GM21367 (cell line): ENCODE measurements at regions not wholly inside any gene's neighbourhood (a gene's known extent, or its start where the extent isn't known, plus 50 kb on each side); places are given as distances from the start of the nearest gene placed in this dataset.

ENCODE experiments used
- ATAC-seq: cut with Tn5 transposase; IDR thresholded peaks from one replicate; pipeline ENCODE4 v1.9.1; 2021; ENCODE audit not compliant: unreplicated experiment

DNA sequence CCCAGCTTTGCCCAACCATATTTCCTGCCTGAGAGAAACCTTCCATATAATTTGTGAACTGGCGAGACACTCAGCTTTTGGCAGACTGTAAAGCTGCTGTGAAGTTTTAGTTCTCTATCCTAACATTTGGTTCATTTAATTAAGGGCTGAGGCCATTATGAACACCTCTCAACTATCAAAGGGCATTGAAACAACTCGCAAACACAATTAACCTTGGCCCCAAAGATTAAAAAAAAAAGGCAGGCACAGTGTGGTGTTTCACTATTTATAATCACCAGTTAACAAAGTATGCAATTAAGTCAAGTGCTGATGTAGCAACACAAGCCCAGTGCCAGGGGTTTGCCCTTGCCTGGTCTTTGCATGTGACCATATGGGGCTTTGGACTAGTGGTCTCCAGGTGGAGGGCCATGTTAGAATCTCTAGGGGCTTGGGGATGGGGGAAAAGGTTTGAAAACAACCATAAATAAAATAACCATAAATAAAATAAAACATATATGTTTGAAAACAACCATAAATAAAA is 297.6 kb upstream of the SKOR2 start:
- no peak for ATAC-seq

DNA sequence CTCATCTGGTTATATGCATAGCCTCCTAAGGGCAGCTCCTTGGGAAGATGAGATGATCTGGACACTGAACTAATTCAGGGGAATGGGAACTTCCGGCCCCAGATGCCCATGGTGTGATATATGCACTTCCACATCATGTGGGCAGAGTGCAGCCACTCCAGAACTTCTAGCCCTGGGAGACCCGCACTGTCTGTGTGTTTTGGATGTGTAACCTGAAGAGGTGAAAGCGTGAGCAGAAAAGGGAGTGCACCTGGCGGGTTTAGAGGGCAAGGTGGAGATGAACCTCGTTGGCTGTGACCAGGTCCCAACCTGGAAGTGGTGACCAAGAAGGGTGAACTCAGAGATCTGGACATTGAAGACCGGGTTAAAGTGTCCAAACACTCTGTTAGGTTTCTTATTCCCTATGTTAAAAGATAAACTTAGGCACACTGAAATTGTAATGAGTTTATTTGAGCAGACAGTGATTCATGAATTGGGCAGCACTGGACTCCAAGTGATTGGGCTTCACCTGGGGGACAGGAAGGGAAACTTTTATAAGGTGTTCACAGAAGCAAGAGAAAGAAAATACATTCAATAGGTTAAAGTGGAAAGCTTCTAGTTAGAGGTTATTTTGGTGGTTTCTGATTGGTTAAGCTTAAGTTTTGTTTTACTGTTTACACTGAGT is 296.2 kb upstream of the SKOR2 start:
- no peak for ATAC-seq

DNA sequence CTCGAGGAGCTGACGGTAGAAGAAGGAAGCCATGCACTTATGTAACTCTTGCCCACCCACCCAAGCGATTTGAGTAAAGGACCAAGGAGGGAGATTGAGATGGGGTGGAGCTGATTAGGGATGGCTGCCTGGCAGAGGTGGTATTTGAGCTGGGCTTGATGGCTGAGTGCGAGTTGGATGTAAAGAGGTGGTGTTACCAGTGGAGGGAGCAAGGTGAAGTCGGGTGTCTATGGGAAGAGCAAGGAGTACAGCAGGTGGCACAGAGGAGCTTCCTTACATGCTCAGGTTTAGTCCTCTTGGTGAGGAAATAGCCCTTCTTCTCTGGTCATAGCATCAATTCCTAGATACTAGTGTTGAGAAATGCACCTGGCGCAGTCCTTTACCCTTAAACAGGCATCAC is 294.2 kb upstream of the SKOR2 start:
- ATAC-seq, result no peak

DNA sequence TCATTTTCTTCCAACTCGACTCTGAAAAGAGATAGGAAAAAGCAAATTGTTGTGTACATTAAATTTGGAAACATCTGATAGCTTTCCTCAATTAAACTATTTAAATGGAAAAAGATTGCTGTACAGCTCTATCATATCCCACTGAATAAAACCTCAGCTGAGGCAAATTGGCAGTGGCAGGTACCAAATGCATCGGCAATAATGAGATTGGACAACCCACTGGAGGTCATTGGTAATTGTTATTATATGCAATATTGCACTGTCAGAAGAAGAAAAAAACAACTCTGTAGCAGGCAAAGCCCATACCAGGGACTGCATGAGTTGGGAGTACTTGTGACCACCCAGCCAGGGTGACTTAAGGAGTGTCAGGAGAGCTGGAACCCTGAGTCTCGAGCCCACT is 291.6 kb upstream of the SKOR2 start:
- no peak for ATAC-seq

DNA sequence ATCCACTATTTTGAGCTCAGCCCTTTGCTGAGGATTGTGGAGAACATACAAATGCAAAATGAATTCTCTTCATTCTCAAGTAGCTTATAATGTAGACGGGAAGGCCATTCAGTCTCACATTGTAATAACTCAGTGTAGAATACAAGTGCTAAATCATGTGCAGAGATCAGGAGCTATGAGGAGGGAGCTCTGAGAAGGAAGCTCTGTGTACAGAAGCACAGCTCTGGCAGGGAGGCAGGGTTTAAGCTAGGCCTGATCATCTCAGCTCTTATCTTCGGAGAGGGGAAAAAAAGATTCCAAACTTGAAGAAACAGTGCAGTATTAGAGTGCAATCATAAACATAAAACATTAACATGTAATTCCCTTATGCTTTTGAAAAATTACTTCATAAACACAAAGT is 291.1 kb upstream of the SKOR2 start:
- no peak for ATAC-seq

DNA sequence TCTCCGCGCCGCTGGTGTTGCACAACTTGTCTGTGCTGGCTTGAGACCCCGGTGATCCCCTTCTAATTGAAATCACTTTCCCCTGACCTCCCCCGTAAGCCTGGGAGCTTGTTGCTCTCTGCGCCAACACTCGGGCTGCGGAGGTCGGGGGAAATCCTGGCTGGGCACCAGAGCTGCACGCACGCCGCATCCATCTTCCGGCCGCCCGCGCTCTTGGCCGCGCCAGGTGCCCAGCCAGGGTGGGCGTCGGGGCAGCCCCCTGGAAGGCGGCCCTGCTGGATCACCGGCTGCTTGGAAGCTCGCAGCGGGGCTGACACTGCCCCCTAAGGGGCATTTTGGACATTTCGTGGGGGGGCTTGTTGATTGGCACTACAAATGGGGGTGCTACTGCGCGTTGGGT is 280.3 kb upstream of the SKOR2 start:
- ATAC-seq, result no peak

DNA sequence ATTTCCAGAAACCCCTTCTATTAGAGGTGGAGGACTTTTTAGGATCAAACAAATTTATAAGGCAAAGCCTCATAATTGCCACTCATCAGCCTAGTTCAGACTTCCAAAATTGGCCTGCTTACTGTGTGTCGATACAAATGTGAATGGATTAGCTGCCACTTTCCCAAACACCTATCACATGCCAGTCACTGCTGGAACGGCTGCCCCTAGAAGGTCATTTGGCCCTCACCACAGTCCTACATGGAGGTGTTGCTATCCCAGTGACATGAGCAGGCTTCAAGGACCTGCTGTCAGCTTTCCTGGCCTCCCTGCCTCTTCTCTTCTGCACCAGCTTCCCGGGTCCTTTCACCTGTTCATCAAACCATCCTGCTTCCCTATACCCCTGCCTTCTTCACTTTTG is 279.2 kb upstream of the SKOR2 start:
- ATAC-seq, result no peak

DNA sequence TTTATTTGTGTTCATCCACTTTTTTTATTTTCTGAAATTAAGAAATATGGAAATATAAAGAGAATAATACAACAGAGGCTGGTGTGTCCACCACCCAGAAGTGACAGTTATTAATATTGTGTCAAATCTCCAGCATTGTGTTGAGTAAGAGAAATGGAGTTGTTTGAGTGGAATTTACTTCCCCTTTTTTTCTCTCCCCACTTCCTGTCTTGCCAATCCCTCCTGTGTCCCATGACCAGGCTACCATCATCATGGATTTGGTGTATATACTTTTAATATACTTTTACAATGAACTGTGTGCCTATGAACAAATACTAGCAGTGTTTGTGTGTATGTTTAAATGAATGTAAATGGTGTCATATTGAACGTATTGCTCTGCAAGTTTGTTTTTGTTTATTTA is 276.9 kb upstream of the SKOR2 start:
- no peak for ATAC-seq

DNA sequence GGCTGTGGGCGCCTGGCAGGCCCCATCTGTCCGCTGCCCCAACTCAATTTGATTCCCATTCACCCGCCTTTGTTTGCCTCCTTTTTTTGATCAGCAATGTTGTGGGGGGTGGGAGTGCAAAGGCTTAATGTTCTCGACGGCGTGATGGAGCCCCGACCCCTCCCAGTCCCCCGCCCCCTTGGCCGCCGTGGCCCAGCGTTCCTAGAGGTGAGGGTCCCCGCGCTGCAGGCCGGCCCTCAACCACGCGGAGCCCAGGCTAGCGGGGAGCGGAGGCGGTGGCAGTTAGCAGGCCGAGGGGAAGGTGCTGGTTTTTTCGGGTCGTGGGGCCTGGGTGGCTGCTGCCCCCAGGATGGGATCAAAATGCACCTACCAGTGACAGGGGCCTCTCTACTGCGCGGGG is 274.7 kb upstream of the SKOR2 start:
- ATAC-seq, result no peak

DNA sequence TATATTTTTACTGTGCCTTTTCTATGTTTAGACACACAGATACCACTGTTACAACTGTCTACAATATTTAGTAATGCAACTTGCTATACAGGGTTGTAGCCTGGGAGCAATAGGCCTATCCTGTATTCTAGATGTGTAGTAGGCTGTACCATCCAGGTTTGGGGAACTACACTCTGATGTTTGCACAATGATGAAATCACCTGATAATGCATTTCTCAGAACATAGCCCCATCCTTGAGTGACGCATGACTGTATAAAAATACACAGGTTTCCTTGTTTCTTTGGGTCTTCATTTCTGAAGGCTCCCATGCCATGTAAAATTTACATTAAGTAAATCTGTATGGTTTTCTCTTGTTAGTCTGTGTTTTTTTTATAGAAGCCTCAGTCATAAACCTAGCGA is 270.9 kb upstream of the SKOR2 start:
- no peak for ATAC-seq

DNA sequence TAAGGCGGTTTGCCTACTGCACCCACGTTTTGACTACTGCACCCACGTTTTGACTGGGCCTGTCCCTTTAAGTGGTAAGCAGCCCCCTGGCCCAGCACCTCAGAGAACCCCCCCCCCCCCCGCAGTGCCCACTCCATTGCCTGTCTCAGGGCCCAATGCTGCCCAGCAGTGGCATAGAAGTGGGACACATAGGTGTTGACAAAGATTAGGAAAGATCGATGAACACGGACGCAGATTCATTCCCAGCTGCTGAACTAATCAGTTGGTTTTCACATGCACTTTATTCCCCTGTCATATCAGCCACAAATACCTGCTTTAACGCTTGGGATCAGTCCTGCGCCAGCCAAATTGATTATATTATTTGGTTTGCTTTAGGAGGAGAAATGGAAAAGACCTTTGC is 268.8 kb upstream of the SKOR2 start:
- no peak for ATAC-seq

DNA sequence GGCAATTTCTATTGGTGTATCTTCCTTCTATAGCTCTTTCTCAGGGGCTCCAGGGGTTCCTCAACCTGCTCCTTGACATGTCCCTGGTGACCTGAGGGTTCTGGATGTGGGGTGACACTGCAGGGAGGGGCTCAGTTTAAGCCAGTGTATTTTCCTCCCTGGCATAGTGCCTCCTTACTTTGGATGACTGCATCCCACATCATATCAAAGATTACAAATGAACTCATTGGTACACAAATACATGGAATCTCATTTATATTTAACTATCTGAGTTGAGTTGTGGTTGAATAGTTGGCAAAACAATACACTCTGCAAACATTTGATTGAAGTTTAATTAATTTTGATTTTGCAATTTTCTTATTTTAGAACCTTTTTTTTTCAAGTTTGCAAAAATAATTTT is 268.2 kb upstream of the SKOR2 start:
- ATAC-seq, result no peak

DNA sequence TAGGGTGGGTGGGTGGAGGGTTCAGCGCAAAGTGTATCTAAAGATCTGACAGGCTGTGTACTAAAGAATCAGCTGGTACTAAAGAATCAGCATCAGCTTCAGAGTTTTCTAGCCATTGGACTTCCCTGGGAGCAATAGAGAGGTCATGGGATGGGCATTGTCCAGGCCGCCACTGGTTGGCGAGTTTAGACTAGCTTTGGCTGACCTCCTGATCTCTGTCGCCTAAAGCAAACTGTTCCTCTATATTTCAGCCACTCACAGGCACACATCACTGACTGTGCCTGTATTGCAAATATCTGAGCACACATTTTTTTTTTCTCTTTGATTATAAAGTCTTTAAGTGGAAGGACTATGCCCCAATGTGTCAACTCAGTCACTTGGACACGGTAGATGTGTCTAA is 267.8 kb upstream of the SKOR2 start:
- no peak for ATAC-seq

DNA sequence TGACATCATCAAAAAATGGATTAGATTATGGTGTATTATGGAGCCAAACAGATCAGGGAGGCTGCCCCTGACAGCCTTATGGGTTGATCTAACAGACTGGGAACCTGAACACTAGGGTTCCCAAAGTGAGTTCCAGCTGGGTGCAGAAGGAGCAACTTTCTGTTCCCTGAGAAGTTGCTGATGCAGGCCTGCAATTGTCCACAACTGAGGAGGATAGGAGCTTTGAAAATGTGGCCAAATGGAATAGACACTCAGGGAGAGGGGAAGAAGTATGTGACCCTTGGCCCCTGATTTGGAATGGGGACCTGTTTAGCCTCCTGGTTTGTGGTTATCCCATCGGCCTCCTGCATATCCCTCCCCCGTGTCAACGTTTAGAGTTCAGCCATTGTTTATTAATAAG is 262.2 kb upstream of the SKOR2 start:
- no peak for ATAC-seq

DNA sequence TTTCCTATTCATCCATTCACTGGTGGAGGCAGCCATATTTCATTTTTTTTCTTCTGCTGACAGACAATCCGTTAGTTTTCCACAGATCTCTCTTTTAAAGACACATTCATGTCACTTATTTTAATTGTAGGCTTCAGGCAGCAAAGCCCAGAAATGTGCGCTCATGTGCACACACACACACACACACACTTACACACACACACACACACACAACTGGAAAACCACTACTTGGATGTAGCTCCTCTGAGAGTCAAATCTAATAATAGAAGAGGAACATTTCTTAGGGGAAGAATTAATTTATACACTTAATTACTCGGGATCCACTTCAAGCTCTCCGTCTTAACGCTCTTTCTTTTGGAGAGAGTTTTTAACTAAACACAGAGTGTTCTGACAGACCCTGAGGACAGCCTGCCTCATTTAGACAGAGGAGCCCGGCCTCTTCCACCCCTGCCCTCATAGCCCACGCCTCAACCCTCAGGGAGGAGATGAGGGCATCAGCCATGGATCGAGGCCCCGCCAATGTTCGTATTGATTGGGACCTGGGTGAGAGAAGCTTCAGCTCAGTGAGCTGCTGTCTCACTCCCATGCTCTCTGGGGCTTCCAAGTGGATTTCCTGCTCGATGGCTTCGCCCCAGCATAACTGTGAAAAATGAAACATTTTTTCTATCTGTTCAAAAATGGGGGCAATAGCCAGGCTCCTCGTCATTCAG is 261.4 kb upstream of the SKOR2 start:
- no peak for ATAC-seq

DNA sequence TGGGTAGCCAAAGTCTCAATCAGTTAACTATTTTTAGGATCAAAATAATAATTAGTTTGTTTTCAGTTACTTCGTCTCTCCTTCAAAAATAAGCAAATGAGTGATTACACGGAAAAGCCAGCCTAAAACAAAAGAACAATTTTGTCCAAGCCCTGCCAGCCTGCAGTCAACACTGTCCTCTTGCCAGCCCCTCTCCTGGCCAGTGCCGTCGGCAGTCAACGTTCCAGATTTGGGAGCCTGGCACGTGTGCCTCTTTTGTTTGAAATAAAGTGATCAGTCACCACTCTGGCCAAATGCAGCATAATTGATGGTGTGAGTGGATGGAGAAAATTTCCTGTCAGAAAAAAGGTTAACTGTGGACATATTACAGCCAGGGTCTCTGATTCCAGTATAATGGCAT is 260.6 kb upstream of the SKOR2 start:
- no peak for ATAC-seq

DNA sequence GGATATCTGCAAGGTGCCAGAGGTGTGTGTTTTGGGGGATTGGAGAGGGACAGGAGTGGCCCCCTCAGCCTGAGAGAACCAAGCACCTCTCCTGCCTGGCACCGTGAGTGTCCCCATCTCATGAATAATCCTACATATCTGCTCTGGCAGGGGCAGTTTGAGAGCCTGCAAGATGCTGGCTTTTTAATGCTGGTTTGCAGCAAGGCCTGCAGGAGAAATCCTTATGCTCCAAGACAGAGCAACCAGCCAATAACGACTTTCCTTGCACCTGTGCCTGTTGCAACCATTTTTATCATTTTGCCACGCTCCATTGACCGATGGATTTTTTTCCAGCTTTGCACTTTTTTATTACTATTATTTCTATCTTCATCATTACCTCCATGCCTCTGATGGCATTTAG is 259.4 kb upstream of the SKOR2 start:
- ATAC-seq, result no peak

DNA sequence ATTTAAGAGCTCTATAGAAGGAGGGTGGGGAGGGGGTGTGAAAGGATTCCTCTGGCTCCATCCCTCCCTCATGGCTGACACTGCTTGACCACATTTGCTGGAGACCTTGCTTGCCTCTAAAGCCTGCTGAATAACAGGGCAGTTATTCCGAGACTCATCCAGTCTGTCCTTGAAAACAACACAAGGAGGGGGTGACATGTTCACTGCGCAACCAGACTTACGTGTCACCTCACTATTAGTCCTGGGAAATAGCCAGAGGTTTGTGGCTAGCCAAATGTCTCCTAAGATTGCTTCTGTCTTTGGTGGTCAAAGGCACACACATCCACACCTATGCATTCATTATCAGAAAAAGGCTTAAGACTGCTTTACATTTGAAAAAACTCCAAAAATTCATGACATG is 256.2 kb upstream of the SKOR2 start:
- no peak for ATAC-seq

DNA sequence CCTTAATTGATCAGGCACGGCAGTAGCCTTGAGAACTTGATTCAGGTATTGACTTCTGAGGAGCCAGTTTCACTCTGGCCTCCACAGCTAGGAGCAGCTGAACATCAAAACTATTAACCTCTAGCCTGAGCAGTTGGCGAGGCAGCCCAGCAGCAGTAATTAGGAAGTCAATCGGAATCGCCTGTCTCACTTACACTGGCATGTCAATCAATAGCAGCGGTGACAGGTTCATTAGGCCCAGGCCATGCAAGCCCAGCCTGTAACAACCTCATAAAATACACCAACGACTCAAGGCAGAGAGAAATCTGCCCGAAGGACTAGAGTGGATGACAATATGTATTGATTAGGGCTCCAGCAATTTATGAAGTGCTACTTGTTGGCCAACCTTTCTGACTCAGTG is 255.4 kb upstream of the SKOR2 start:
- no peak for ATAC-seq

DNA sequence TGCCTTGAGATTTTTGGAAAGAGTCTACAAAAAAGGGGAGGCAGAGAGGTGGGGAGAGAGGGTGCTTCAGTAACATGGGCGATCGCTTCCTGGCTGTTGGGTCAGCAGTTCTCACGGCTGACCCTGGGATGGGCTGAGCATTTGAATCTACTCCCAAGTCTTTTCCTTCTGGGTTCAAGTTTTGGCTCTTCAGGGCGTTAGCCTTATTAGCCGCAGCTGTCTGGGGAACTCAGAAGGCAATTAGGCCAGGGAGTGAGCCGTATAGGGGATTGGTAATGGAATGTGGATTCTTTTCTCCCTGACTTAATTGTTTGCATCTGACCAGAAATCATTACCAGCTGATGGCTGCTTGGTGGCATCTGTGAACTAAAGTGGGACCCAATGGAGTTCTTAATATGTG is 250.5 kb upstream of the SKOR2 start:
- ATAC-seq, result no peak

DNA sequence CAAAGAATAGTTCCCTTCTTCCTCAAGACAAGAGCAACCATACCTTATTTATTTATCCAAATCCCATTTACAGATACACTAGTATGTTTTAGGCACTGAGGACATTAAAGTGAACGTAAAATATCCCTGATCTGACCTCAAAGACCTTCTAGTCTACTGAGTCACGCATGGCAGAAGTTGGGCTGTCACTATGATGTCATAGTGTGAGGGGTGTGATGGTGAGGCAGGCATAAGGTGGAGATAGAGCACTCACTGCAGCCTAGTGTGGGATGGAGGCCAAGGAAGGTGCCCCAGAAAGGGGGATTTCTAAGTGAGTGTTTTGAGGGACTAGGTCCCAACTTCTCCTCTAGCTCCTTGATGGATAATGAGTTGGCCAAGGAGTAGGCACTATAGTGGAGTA is 249.5 kb upstream of the SKOR2 start:
- ATAC-seq, result no peak

DNA sequence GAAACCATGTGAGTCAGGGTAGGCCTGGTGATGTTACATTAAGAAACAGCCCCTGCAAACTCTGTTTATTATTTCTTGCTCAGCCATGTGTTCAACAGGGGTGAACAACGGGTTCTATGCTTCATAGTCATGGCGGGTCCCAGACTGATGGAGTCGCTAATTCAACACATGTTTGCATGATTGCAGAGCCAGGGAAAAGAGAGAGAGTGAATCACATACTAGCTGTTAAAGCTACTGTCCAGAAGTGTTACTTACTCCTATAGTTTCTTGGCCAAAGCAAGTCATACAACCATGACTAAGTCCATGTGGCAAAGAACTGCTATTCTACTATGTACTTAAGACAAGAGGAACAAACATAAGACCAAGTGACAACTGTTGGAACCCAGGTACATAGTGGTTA is 241.2 kb upstream of the SKOR2 start:
- ATAC-seq, result no peak

DNA sequence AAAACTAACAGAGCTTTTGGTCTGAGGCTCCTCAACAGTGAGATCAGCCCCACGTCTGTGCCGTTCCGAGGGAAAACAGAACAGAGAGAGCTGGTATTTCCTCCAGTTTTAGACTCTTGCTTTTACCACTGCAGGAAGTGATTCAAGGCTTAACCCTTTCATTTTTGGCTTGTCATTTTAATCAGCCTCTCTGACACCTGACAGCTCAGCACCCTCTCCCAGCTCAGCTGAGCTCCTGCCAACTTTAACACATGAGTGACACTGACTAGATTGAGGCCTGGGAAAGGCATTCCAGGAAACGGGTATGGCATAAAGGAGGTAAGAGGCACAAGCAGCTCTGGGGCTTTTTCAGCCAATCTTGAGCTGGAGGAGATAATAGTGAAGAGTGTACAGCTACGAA is 239.4 kb upstream of the SKOR2 start:
- no peak for ATAC-seq
